ENCODE measurements at regions not wholly inside any gene's neighbourhood (a gene's known extent, or its start where the extent isn't known, plus 50 kb on each side); places are given as distances from the start of the nearest gene placed in this dataset.

- TF ChIP-seq CTCF (IDR thresholded peaks at IDR 0.05) (no peak), POLR2A (IDR thresholded peaks at IDR 0.05) (no peak), POLR2AphosphoS5 (IDR thresholded peaks at IDR 0.05) (no peak)
Measured at GRCh38 chr2:18365342-18365741, 195.1 kb downstream of the RDH14 start.
